NB4 (cell line): ENCODE measurements at regions not wholly inside any gene's neighbourhood (a gene's known extent, or its start where the extent isn't known, plus 50 kb on each side); places are given as distances from the start of the nearest gene placed in this dataset.
A peak's percentile ranks its signal among the peaks of the same experiment; 100 is the strongest.

Experiments used
- MYC ChIP-seq: IDR thresholded peaks from 2 replicates; pipeline ENCODE4 v1.6.1; 2011; ENCODE audit warnings: low read depth, low read length
- POLR2A ChIP-seq: IDR thresholded peaks from 2 replicates; pipeline ENCODE4 v1.6.1; 2011; ENCODE audit warnings: mild to moderate bottlenecking; ENCODE audit not compliant: insufficient read length; ENCODE audit errors: extremely low read depth
- TF ChIP-seq, protein P1 (sequence below): IDR thresholded peaks from one replicate; pipeline ENCODE4 v1.5.1; 2012; ENCODE audit warnings: low read depth, low read length
- TF ChIP-seq, protein P2 (sequence below): IDR thresholded peaks from 2 replicates; pipeline ENCODE4 v1.6.1; 2011; ENCODE audit warnings: low read depth, low read length

DNA sequence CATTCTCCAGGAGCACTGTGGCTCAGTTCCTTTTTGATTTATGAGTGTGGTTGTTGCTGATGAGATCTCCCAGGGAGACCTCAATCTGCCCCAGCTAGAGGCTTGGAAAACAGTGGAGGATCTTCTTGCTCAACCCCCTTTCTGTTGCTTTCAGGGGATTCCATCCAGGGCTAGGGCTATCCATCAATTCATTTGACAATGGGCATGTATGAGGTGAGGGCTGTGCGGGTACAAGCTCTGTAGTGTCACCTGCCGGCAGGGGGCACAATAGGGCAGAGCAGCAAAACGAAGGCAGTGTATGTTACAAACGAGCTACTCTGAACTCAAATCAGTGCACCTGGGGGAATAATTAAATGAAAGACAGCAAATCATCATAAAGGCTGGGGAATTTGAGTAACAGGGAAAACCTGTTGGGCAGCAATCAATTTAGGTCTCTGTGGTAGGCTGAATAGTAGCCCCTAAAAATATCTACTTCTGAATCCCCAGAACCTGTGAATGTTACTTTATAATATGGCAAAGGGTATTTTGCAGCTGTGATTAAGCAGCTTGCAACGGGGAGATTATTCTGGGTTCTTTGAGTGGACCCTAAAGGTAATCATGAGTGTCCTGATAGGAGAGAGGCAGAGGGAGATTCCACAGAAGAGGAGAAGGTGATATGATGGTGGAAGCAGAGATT is 170.3 kb upstream of the ZBED5 start:
- TF ChIP-seq, protein P1, sequence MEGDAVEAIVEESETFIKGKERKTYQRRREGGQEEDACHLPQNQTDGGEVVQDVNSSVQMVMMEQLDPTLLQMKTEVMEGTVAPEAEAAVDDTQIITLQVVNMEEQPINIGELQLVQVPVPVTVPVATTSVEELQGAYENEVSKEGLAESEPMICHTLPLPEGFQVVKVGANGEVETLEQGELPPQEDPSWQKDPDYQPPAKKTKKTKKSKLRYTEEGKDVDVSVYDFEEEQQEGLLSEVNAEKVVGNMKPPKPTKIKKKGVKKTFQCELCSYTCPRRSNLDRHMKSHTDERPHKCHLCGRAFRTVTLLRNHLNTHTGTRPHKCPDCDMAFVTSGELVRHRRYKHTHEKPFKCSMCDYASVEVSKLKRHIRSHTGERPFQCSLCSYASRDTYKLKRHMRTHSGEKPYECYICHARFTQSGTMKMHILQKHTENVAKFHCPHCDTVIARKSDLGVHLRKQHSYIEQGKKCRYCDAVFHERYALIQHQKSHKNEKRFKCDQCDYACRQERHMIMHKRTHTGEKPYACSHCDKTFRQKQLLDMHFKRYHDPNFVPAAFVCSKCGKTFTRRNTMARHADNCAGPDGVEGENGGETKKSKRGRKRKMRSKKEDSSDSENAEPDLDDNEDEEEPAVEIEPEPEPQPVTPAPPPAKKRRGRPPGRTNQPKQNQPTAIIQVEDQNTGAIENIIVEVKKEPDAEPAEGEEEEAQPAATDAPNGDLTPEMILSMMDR, result peak; percentile 89
- TF ChIP-seq POLR2A, result no peak
- TF ChIP-seq, protein P2, sequence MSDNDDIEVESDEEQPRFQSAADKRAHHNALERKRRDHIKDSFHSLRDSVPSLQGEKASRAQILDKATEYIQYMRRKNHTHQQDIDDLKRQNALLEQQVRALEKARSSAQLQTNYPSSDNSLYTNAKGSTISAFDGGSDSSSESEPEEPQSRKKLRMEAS, result no peak
- no peak for TF ChIP-seq MYC
